Smooth muscle cell (in vitro differentiated cells): ENCODE measurements at regions not wholly inside any gene's neighbourhood (a gene's known extent, or its start where the extent isn't known, plus 50 kb on each side); places are given as distances from the start of the nearest gene placed in this dataset.

ENCODE experiments used
- DNase-seq: peaks from one replicate; lab custom pipeline; 2025; ENCODE audit not compliant: unreplicated experiment; lab: John Stamatoyannopoulos, UW
- H2AFZ ChIP-seq: fragments of 200-600 bp; sonication (generic); 2 replicates; pipeline ENCODE4 v1.6.0; 2016; ENCODE audit warnings: antibody characterized with exemption, low read depth, mild to moderate bottlenecking
- H3F3A ChIP-seq: fragments of 200-600 bp; sonication (generic); 2 replicates; pipeline ENCODE4 v1.6.0; 2017; ENCODE audit warnings: antibody characterized with exemption, low read depth
- H3K27ac ChIP-seq: fragments of 200-600 bp; sonication (generic); 2 replicates; pipeline ENCODE4 v1.5.1; 2016; ENCODE audit warnings: low read depth, mild to moderate bottlenecking
- H3K27me3 ChIP-seq: fragments of 200-600 bp; sonication (generic); 2 replicates; pipeline ENCODE4 v1.6.1; 2016; ENCODE audit warnings: low read depth, mild to moderate bottlenecking
- H3K36me3 ChIP-seq: fragments of 200-600 bp; sonication (generic); 2 replicates; pipeline ENCODE4 v1.5.1; 2016; ENCODE audit warnings: low read depth
- H3K4me1 ChIP-seq: fragments of 200-600 bp; sonication (generic); 2 replicates; pipeline ENCODE4 v1.5.1; 2016; ENCODE audit warnings: low read depth
- H3K4me2 ChIP-seq: fragments of 200-600 bp; sonication (generic); 2 replicates; pipeline ENCODE4 v1.6.0; 2016; ENCODE audit warnings: mild to moderate bottlenecking
- H3K4me3 ChIP-seq: fragments of 200-600 bp; sonication (generic); 2 replicates; pipeline ENCODE4 v1.5.1; 2016; ENCODE audit warnings: mild to moderate bottlenecking
- H3K79me2 ChIP-seq: fragments of 200-600 bp; sonication (generic); 2 replicates; pipeline ENCODE4 v1.6.0; 2016; ENCODE audit warnings: low read depth, mild to moderate bottlenecking
- H3K9ac ChIP-seq: fragments of 200-600 bp; sonication (generic); 2 replicates; pipeline ENCODE4 v1.6.0; 2016; ENCODE audit warnings: low read depth
- H3K9me3 ChIP-seq: fragments of 200-600 bp; sonication (generic); replicated peaks from 2 replicates; pipeline ENCODE4 v1.5.1; 2016; ENCODE audit warnings: low read depth
- H4K20me1 ChIP-seq: fragments of 200-600 bp; sonication (generic); 2 replicates; pipeline ENCODE4 v1.6.0; 2016; ENCODE audit warnings: low read depth
- WGBS: methylation state at CpG from one replicate; pipeline ENCODE4 v1.1.7; 2016; ENCODE audit warnings: low lambda C conversion rate; 5-methylcytosine and 5-hydroxymethylcytosine counted together
- TF ChIP-seq, protein P1 (sequence below): fragments of 200-600 bp; sonication (generic); IDR thresholded peaks from 2 replicates; pipeline ENCODE4 v1.5.1; 2017; ENCODE audit warnings: borderline replicate concordance, mild to moderate bottlenecking, antibody characterized with exemption; ENCODE audit not compliant: insufficient read depth, poor library complexity, severe bottlenecking

DNA sequence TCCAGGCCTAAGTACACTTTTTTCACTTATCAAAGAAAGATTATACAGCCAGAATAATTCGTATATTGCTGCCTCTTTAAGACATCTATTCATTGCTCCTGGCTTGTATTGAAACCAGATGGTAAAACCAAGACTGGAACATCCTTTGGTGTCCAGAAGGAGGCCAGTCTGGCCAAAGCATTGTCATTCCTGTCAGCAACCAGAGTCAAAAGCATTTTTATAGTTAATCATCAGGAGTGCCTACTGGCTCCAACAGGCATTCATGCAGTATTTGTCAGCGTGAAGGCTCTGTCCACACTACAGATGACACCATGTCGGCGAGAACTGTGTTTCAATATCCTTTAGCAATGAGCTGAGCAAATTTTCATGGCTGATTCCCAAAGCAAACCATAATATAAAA is 118.0 kb upstream of the G2E3 start:
- no peaks in the 10 kb centered on the region for H3K27me3 ChIP-seq
- no peaks in the 10 kb centered on the region for H3K79me2 ChIP-seq
- H3K4me3 ChIP-seq, result no peak overlapping the region
- no peak for DNase-seq
- no peaks in the 10 kb centered on the region for H4K20me1 ChIP-seq
- no peak overlapping the region for H2AFZ ChIP-seq
- H3K9ac ChIP-seq, result no peak overlapping the region
- H3K27ac ChIP-seq, result no peak overlapping the region
- no peaks in the 10 kb centered on the region for H3K9me3 ChIP-seq
- no peaks in the 10 kb centered on the region for H3F3A ChIP-seq
- 79% methylated on average over 4 of the region's 4 CpGs for WGBS
- no peak overlapping the region for H3K4me2 ChIP-seq
- H3K36me3 ChIP-seq, result no peaks in the 10 kb centered on the region
- H3K4me1 ChIP-seq, result no peaks in the 10 kb centered on the region
- TF ChIP-seq, protein P1, sequence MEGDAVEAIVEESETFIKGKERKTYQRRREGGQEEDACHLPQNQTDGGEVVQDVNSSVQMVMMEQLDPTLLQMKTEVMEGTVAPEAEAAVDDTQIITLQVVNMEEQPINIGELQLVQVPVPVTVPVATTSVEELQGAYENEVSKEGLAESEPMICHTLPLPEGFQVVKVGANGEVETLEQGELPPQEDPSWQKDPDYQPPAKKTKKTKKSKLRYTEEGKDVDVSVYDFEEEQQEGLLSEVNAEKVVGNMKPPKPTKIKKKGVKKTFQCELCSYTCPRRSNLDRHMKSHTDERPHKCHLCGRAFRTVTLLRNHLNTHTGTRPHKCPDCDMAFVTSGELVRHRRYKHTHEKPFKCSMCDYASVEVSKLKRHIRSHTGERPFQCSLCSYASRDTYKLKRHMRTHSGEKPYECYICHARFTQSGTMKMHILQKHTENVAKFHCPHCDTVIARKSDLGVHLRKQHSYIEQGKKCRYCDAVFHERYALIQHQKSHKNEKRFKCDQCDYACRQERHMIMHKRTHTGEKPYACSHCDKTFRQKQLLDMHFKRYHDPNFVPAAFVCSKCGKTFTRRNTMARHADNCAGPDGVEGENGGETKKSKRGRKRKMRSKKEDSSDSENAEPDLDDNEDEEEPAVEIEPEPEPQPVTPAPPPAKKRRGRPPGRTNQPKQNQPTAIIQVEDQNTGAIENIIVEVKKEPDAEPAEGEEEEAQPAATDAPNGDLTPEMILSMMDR, result no peak

- Histone ChIP-seq H3K79me2 (no peaks in the 10 kb centered on the region), H3K4me1 (peaks cover 3% of the 10 kb centered on the region), H3K9me3 (no peaks in the 10 kb centered on the region), H3K27ac (no peak overlapping the region), H2AFZ (no peak overlapping the region), H3K4me3 (no peak overlapping the region), H4K20me1 (no peaks in the 10 kb centered on the region), H3F3A (no peaks in the 10 kb centered on the region), H3K4me2 (no peak overlapping the region), H3K9ac (no peak overlapping the region), H3K27me3 (peaks cover 9% of the 10 kb centered on the region), H3K36me3 (no peaks in the 10 kb centered on the region)
- 49% methylated on average over 7 of the region's 7 CpGs for WGBS
- no peak for DNase-seq
- TF ChIP-seq, protein P1, result peak; percentile 71
These were observed 115.5 kb upstream of the G2E3 start for GRCh38 chr14:30443368-30444007.

GRCh38 chr14:30444451-30444850 is 114.5 kb upstream of the G2E3 start:
- WGBS, result 79% methylated on average over 1 of the region's 1 CpG
- Histone ChIP-seq H3K9me3 (no peaks in the 10 kb centered on the region), H3K4me1 (peaks cover 6% of the 10 kb centered on the region), H3K79me2 (no peaks in the 10 kb centered on the region), H4K20me1 (no peaks in the 10 kb centered on the region), H3K27me3 (peaks cover 9% of the 10 kb centered on the region), H3K4me3 (no peak overlapping the region), H3K36me3 (no peaks in the 10 kb centered on the region), H3K4me2 (no peak overlapping the region), H3K9ac (no peak overlapping the region), H2AFZ (no peak overlapping the region), H3K27ac (no peak overlapping the region), H3F3A (no peaks in the 10 kb centered on the region)
- TF ChIP-seq, protein P1, result no peak
- no peak for DNase-seq
